Suprapubic skin (tissue), 4 donors: ENCODE measurements at regions not wholly inside any gene's neighbourhood (a gene's known extent, or its start where the extent isn't known, plus 50 kb on each side); places are given as distances from the start of the nearest gene placed in this dataset.
A peak's percentile ranks its signal among the peaks of the same experiment; 100 is the strongest.

Source experiments
- DNase-seq, 2 donors: peaks; one replicate each; pipeline ENCODE4 v3.0.0-alpha.2; 2019; ENCODE audit warnings: low spot score in 2 of 2
- H3K27ac ChIP-seq: fragments of 200-600 bp; sonication (generic); one replicate; pipeline ENCODE4 v1.5.1; 2019
- H3K27me3 ChIP-seq: fragments of 200-600 bp; sonication (generic); one replicate; pipeline ENCODE4 v1.5.1; 2019
- H3K36me3 ChIP-seq: fragments of 200-600 bp; sonication (generic); one replicate; pipeline ENCODE4 v1.5.1; 2019
- H3K4me1 ChIP-seq: fragments of 200-600 bp; sonication (generic); one replicate; pipeline ENCODE4 v1.5.1; 2019
- H3K4me3 ChIP-seq: fragments of 200-600 bp; sonication (generic); one replicate; pipeline ENCODE4 v1.5.1; 2019; ENCODE audit warnings: mild to moderate bottlenecking
- H3K9me3 ChIP-seq: fragments of 200-600 bp; sonication (generic); one replicate; pipeline ENCODE4 v1.5.1; 2019
- EP300 ChIP-seq: sonication (generic); formaldehyde crosslinking; IDR thresholded peaks from one replicate; pipeline ENCODE4 v1.6.1; 2017; ENCODE audit warnings: antibody characterized with exemption
- POLR2A ChIP-seq, 2 donors: fragments of 450-650 bp; IDR thresholded peaks; one replicate each; pipeline ENCODE4 v1.6.1; 2017; ENCODE audit warnings: antibody characterized with exemption in 2 of 2, mild to moderate bottlenecking in 2 of 2, moderate library complexity in 2 of 2
- POLR2AphosphoS5 ChIP-seq, 3 donors: sonication (generic); formaldehyde crosslinking; IDR thresholded peaks; one replicate each; pipeline ENCODE4 v1.6.1; 2017; ENCODE audit warnings: antibody characterized with exemption in 3 of 3
- WGBS: methylation state at CpG from one replicate; pipeline ENCODE4 v1.1.5; 2018; 5-methylcytosine and 5-hydroxymethylcytosine counted together
- TF ChIP-seq, protein P1 (sequence below), 2 donors: fragments of 200-600 bp in 1 of 2; fragments of 450-650 bp in 1 of 2; sonication (generic) in 1 of 2; IDR thresholded peaks; one replicate each; pipeline ENCODE4 v1.5.1; 2016 to 2019; ENCODE audit warnings: antibody characterized with exemption in 2 of 2, mild to moderate bottlenecking in 1 of 2, moderate library complexity in 1 of 2

GRCh38 chr1:30423570-30423969 is 299.8 kb downstream of the MATN1 start:
- 90% methylated on average over 3 of the region's 3 CpGs for WGBS
- Histone ChIP-seq H3K9me3 (no peaks in the 10 kb centered on the region), H3K36me3 (no peaks in the 10 kb centered on the region), H3K4me1 (peaks cover 16% of the 10 kb centered on the region), H3K27me3 (no peaks in the 10 kb centered on the region), H3K4me3 (no peak overlapping the region), H3K27ac (no peak overlapping the region)
- TF ChIP-seq EP300, result no peak
- TF ChIP-seq, protein P1, sequence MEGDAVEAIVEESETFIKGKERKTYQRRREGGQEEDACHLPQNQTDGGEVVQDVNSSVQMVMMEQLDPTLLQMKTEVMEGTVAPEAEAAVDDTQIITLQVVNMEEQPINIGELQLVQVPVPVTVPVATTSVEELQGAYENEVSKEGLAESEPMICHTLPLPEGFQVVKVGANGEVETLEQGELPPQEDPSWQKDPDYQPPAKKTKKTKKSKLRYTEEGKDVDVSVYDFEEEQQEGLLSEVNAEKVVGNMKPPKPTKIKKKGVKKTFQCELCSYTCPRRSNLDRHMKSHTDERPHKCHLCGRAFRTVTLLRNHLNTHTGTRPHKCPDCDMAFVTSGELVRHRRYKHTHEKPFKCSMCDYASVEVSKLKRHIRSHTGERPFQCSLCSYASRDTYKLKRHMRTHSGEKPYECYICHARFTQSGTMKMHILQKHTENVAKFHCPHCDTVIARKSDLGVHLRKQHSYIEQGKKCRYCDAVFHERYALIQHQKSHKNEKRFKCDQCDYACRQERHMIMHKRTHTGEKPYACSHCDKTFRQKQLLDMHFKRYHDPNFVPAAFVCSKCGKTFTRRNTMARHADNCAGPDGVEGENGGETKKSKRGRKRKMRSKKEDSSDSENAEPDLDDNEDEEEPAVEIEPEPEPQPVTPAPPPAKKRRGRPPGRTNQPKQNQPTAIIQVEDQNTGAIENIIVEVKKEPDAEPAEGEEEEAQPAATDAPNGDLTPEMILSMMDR (IDR thresholded peaks at IDR 0.05), result no peak
- no peak for TF ChIP-seq POLR2A (IDR thresholded peaks at IDR 0.05)
- no peak for TF ChIP-seq POLR2AphosphoS5 (IDR thresholded peaks at IDR 0.05)
- DNase-seq, result peak in 1 of 2 donors; percentile 15

DNA sequence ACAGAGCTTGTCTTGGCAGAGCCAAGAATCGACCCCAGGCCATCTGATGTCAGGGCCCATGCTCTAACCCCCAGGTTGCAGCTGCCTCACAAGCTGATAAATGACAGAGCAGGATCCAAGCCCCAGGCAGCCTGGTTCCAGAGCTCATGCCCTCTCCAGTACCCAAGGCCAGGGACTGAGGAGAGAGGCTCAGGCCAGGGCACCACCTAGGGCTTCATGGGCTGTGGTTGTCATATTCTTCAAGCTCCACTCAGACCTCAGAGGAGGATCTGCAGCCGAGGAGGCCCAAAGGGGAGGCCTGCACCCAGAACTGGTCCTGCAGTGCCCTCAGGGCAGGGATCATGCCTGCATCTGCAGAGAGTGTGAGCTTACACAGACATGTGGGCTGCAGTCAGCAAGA is 301.1 kb downstream of the MATN1 start:
- H3K36me3 ChIP-seq, result no peaks in the 10 kb centered on the region
- no peak for DNase-seq

DNA sequence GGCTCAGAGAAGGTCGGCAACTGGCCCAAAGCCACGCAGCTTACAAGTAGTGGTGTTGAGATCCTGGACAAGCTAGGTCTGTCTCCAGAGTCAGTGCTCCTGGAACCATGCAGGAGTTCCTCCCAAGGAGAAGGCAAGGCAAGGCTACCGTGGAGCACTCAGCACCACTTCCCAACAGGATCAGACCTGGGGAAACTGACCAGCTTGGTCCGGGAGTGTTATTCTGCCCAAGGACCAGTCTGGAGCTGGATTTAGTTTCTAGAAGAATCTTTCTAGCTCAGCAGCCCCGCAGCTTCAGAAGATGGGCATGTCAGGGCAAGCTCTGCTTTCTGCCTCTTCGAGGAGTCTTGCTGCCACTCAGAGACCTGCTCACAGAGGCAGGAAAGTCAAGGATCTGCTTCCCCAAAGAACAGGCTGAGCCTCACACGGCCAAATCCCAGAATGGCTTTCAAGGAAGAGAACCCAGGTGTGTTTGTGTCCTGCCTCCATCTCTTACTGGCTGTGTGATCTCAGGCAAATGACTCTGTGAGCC is 302.8 kb downstream of the MATN1 start:
- no peak overlapping the region for H3K4me3 ChIP-seq
- peaks cover 23% of the 10 kb centered on the region for H3K4me1 ChIP-seq
- DNase-seq, result peak in 1 of 2 donors; percentile 45
- H3K36me3 ChIP-seq, result no peaks in the 10 kb centered on the region
- WGBS, result 61% methylated on average over 7 of the region's 7 CpGs
- no peaks in the 10 kb centered on the region for H3K27me3 ChIP-seq
- H3K27ac ChIP-seq, result no peak overlapping the region
- no peaks in the 10 kb centered on the region for H3K9me3 ChIP-seq
- TF ChIP-seq POLR2AphosphoS5 (IDR thresholded peaks at IDR 0.05) (no peak), EP300 (no peak), POLR2A (IDR thresholded peaks at IDR 0.05) (no peak)
- TF ChIP-seq, protein P1 (IDR thresholded peaks at IDR 0.05), result no peak

More for the DNA sequence above, 301.1 kb downstream of the MATN1 start:
- Histone ChIP-seq H3K27me3 (no peaks in the 10 kb centered on the region), H3K4me1 (peaks cover 23% of the 10 kb centered on the region), H3K9me3 (no peaks in the 10 kb centered on the region), H3K4me3 (no peak overlapping the region), H3K27ac (no peak overlapping the region)
- WGBS, result 64% methylated on average over 2 of the region's 2 CpGs
- no peak for TF ChIP-seq EP300
- no peak for TF ChIP-seq POLR2AphosphoS5 (IDR thresholded peaks at IDR 0.05)
- no peak for TF ChIP-seq POLR2A (IDR thresholded peaks at IDR 0.05)

DNA sequence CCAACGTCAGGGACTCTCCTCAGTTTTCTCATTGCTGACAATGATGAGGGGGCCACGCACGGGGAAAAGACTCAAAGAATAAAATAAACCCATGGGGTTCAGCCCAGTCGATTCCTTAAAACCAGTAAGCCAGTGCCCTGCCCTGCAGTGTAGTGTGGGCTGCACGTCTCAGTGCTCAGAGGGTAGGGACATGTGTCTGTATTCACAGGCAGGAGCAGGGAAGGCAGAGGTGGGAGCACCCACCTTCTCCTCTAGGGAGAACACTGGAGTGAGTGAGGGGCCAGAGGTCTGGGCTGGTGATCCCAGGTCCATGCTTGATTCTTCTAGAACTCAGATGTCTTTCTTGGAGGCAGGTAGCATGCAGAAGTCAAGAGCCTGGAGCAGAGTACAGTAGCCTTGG is 303.6 kb downstream of the MATN1 start:
- H3K9me3 ChIP-seq, result no peaks in the 10 kb centered on the region
- H3K36me3 ChIP-seq, result no peaks in the 10 kb centered on the region
- H3K4me1 ChIP-seq, result peaks cover 23% of the 10 kb centered on the region
- no peak for TF ChIP-seq POLR2AphosphoS5 (IDR thresholded peaks at IDR 0.05)
- no peak for TF ChIP-seq POLR2A (IDR thresholded peaks at IDR 0.05)
- TF ChIP-seq, protein P1 (IDR thresholded peaks at IDR 0.05), result no peak
- TF ChIP-seq EP300, result no peak
- no peak overlapping the region for H3K27ac ChIP-seq
- no peaks in the 10 kb centered on the region for H3K27me3 ChIP-seq
- no peak overlapping the region for H3K4me3 ChIP-seq
- peak in 1 of 2 donors; percentile 45 for DNase-seq
- WGBS, result 84% methylated on average over 3 of the region's 5 CpGs

DNA sequence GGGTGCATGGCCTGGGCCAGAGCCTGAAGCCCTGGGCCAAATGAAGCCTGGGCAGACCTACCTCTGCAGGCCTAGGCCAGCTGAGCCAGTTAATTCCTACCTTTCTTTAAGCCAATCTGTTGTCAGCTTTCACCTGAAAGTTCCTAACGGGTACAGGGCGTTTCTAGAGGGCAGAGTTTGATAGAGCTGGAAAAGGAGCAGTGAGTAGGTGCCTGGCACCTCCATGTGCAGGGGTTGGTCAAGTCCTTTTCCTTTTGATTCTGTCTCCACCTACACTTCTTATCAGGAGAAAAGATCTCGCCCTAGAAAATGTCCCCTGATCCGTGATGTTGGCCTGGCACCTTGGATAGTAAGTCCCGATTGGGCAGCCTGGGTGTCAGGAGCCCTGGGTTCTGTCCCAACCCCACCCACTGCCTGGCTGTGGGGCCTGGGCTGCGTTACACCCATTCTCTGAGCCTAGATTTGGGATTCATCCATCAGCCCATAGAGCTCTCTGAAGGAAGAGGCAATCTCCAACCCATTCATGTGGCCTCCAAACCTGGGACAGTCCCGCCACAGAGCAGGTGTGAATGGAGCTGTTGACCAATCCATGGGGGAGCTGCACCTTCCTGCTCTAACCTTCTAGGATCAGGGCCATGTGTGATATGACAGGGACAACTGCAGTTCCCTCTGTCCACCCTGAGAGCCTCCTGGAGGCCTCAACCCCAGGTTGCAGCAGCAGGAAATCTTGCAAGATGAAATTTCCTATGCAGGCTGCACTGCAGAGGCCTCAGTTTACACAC is 304.3 kb downstream of the MATN1 start:
- Histone ChIP-seq H3K27me3 (no peaks in the 10 kb centered on the region), H3K36me3 (no peaks in the 10 kb centered on the region), H3K4me3 (no peak overlapping the region), H3K4me1 (peaks cover 23% of the 10 kb centered on the region), H3K27ac (no peak overlapping the region), H3K9me3 (no peaks in the 10 kb centered on the region)
- 37% methylated on average over 7 of the region's 7 CpGs for WGBS
- peak in 1 of 2 donors; percentile 58 for DNase-seq
- no peak for TF ChIP-seq POLR2A (IDR thresholded peaks at IDR 0.05)
- TF ChIP-seq, protein P1 (IDR thresholded peaks at IDR 0.05), result no peak
- no peak for TF ChIP-seq POLR2AphosphoS5 (IDR thresholded peaks at IDR 0.05)
- TF ChIP-seq EP300, result no peak
